SK-N-MC (cell line): ENCODE measurements at regions not wholly inside any gene's neighbourhood (a gene's known extent, or its start where the extent isn't known, plus 50 kb on each side); places are given as distances from the start of the nearest gene placed in this dataset.

Experiments
- EZH2 ChIP-seq: fragments of 200-600 bp; sonication (generic); IDR thresholded peaks from one replicate; pipeline ENCODE4 v1.6.1; 2017; ENCODE audit warnings: antibody characterized with exemption
- FOXP2 ChIP-seq: optimal IDR thresholded peaks from 2 replicates; pipeline ENCODE3; 2011; ENCODE audit warnings: mild to moderate bottlenecking, moderate library complexity; ENCODE audit not compliant: insufficient read depth; ENCODE audit errors: extremely low read length, control extremely low read depth
- POLR2AphosphoS5 ChIP-seq: IDR thresholded peaks from 2 replicates; pipeline ENCODE4 v1.6.1; 2012; ENCODE audit warnings: mild to moderate bottlenecking, low read depth, low read length, borderline replicate concordance

DNA sequence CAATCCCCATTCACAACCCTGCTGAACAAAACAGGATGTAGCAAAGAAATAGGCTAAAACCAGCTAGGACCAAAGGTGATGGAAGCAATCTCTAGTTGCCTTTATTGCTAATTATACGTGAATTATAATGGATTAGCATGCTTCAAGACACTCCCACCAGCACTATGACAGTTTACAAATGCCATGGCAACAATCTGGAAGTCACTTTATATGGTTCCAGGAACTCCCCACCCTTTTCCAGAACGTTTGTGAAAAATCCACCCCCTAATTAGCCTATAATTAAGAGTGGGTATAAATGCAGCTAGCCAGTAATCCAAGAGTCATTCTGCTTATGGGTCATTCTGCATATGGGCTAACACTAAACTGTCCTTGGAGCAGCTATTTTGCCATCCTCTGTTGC, 328.7 kb downstream of the FLRT2 start:
- TF ChIP-seq FOXP2: no peak
- no peak for TF ChIP-seq EZH2
- TF ChIP-seq POLR2AphosphoS5: no peak
